Endodermal cell (in vitro differentiated cells): ENCODE measurements at regions not wholly inside any gene's neighbourhood (a gene's known extent, or its start where the extent isn't known, plus 50 kb on each side); places are given as distances from the start of the nearest gene placed in this dataset.

Source experiments
- DNase-seq: peaks from one replicate; pipeline ENCODE4 v3.0.0-alpha.2; 2017
- H3K27ac ChIP-seq: 2 replicates; pipeline ENCODE4 v1.5.1; 2013; ENCODE audit warnings: mild to moderate bottlenecking, low read depth, low read length, moderate library complexity
- H3K27me3 ChIP-seq: 2 replicates; pipeline ENCODE4 v1.6.1; 2013; ENCODE audit warnings: mild to moderate bottlenecking, low read length, moderate library complexity; ENCODE audit not compliant: insufficient read depth, control insufficient read depth, poor library complexity, severe bottlenecking
- H3K36me3 ChIP-seq: 2 replicates; pipeline ENCODE4 v1.7.0; 2013; ENCODE audit warnings: mild to moderate bottlenecking, low read length, moderate library complexity; ENCODE audit not compliant: control insufficient read depth, insufficient read depth
- H3K4me1 ChIP-seq: one replicate; pipeline ENCODE4 v1.7.0; 2013; ENCODE audit warnings: low read length; ENCODE audit not compliant: control insufficient read depth, insufficient read depth
- H3K4me3 ChIP-seq: 2 replicates; pipeline ENCODE4 v1.5.1; 2013; ENCODE audit warnings: mild to moderate bottlenecking, low read length, moderate library complexity
- H3K9ac ChIP-seq: 2 replicates; pipeline ENCODE4 v1.6.1; 2013; ENCODE audit warnings: mild to moderate bottlenecking, low read length, moderate library complexity; ENCODE audit not compliant: poor library complexity, severe bottlenecking; ENCODE audit errors: extremely low read depth
- H3K9me3 ChIP-seq: 2 replicates; pipeline ENCODE4 v1.6.1; 2013; ENCODE audit warnings: mild to moderate bottlenecking, low read length, moderate library complexity; ENCODE audit not compliant: control insufficient read depth
- H3K27ac Mint-ChIP-seq: 2 replicates; pipeline ENCODE4 v1.8.0; 2020; ENCODE audit warnings: mixed read lengths
- H3K27me3 Mint-ChIP-seq: 2 replicates; pipeline ENCODE4 v1.8.0; 2021; ENCODE audit warnings: mild to moderate bottlenecking, mixed read lengths; ENCODE audit not compliant: insufficient read depth
- H3K36me3 Mint-ChIP-seq: 2 replicates; pipeline ENCODE4 v1.8.0; 2020; ENCODE audit warnings: low read depth, mixed read lengths
- H3K4me1 Mint-ChIP-seq: 2 replicates; pipeline ENCODE4 v1.8.0; 2020; ENCODE audit warnings: mixed read lengths
- H3K4me3 Mint-ChIP-seq: 2 replicates; pipeline ENCODE4 v1.8.0; 2020; ENCODE audit warnings: mild to moderate bottlenecking, moderate library complexity, mixed read lengths
- H3K9me3 Mint-ChIP-seq: 2 replicates; pipeline ENCODE4 v1.8.0; 2020; ENCODE audit warnings: mild to moderate bottlenecking, mixed read lengths
- CTCF ChIP-seq: fragments of 200-600 bp; sonication (generic); conservative IDR thresholded peaks from 2 replicates; pipeline ENCODE4 v1.5.0; 2021; ENCODE audit warnings: antibody characterized with exemption, mild to moderate bottlenecking
- WGBS, 2 experiments: methylation state at CpG; one replicate each; pipeline versions ENCODE4 v1.1.5 to v1.1.7; 2013; ENCODE audit warnings: missing lambda C conversion rate in 2 of 2, mixed read lengths in 1 of 2; ENCODE audit not compliant: insufficient coverage in 1 of 2, insufficient read length in 1 of 2; 5-methylcytosine and 5-hydroxymethylcytosine counted together

- WGBS, 2 experiments: 91 to 92% methylated on average over 2 to 9 of the region's 9 CpGs
- H3K27ac Mint-ChIP-seq: no peak overlapping the region
Measured at GRCh38 chr22:48649031-48649430, 1178.6 kb downstream of the BRD1 start.

GRCh38 chr22:48647606-48648515, 1179.8 kb downstream of the BRD1 start:
- Mint-ChIP-seq H3K4me1 (no peaks in the 10 kb centered on the region), H3K4me3 (no peak overlapping the region), H3K27me3 (no peaks in the 10 kb centered on the region), H3K9me3 (no peaks in the 10 kb centered on the region), H3K36me3 (peaks cover 3% of the 10 kb centered on the region), H3K27ac (no peak overlapping the region)
- no peak for DNase-seq
- H3K9ac ChIP-seq: no peak overlapping the region
- H3K27me3 ChIP-seq: no peaks in the 10 kb centered on the region
- TF ChIP-seq CTCF: no peak
- H3K4me1 ChIP-seq: no peaks in the 10 kb centered on the region
- no peaks in the 10 kb centered on the region for H3K36me3 ChIP-seq
- H3K4me3 ChIP-seq: no peak overlapping the region
- no peaks in the 10 kb centered on the region for H3K9me3 ChIP-seq
- H3K27ac ChIP-seq: no peak overlapping the region
- WGBS, 2 experiments: 94 to 95% methylated on average over 16 to 25 of the region's 25 CpGs

More at GRCh38 chr22:48649031-48649430, 1178.6 kb downstream of the BRD1 start:
- no peaks in the 10 kb centered on the region for H3K9me3 Mint-ChIP-seq
- H3K4me3 Mint-ChIP-seq: no peak overlapping the region
- Histone ChIP-seq H3K4me3 (no peak overlapping the region), H3K27ac (no peak overlapping the region), H3K9ac (no peak overlapping the region), H3K9me3 (no peaks in the 10 kb centered on the region), H3K27me3 (no peaks in the 10 kb centered on the region), H3K4me1 (no peaks in the 10 kb centered on the region), H3K36me3 (no peaks in the 10 kb centered on the region)
- TF ChIP-seq CTCF: no peak
- DNase-seq: no peak
- no peaks in the 10 kb centered on the region for H3K27me3 Mint-ChIP-seq
- peaks cover 5% of the 10 kb centered on the region for H3K36me3 Mint-ChIP-seq
- H3K4me1 Mint-ChIP-seq: no peaks in the 10 kb centered on the region

GRCh38 chr22:48647051-48647450, 1180.6 kb downstream of the BRD1 start:
- peaks cover 3% of the 10 kb centered on the region for H3K36me3 Mint-ChIP-seq
- Histone ChIP-seq H3K4me3 (no peak overlapping the region), H3K9me3 (no peaks in the 10 kb centered on the region), H3K9ac (no peak overlapping the region), H3K27ac (no peak overlapping the region), H3K27me3 (no peaks in the 10 kb centered on the region), H3K4me1 (no peaks in the 10 kb centered on the region), H3K36me3 (no peaks in the 10 kb centered on the region)
- no peak overlapping the region for H3K4me3 Mint-ChIP-seq
- H3K27ac Mint-ChIP-seq: no peak overlapping the region
- H3K4me1 Mint-ChIP-seq: no peaks in the 10 kb centered on the region
- TF ChIP-seq CTCF: no peak
- H3K9me3 Mint-ChIP-seq: no peaks in the 10 kb centered on the region
- DNase-seq: no peak
- 93 to 94% methylated on average over 8 to 13 of the region's 13 CpGs for WGBS, 2 experiments
- H3K27me3 Mint-ChIP-seq: no peaks in the 10 kb centered on the region
